ENCODE measurements at regions not wholly inside any gene's neighbourhood (a gene's known extent, or its start where the extent isn't known, plus 50 kb on each side); places are given as distances from the start of the nearest gene placed in this dataset.

DNA sequence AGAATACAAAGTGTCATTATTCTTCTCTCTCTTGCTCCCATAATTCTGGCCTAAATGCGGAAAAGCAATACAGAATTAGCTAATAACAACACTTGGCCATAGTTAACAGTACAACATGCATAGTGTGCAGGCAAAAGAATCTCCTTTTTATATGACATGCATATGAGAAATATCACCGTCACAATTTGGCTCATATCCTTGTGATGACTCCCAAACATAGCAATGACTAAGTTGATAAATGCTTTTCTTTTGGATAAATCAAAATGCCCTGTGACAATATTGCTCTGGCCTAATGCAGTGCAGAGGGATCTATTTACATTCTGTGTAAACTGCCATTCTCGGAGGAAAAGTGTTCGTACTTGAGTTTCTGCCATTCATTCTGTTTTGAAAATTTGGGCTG lies 121.9 kb upstream of the GHR start:
- H3K27ac ChIP-seq (ENCODE audit: low read depth, low read length) = no peak overlapping the region
- H3K9me2 ChIP-seq (ENCODE audit: insufficient read depth) = no peaks in the 10 kb centered on the region
- intact Hi-C loops (cut with micrococcal nuclease) = no loop called here
- ChIA-PET CTCF (no interaction called here), RAD21 (ENCODE audit: low non-redundant PET in 1 of 2, low total read pairs in 2 of 2, uncharacterized antibody in 2 of 2, unreplicated experiment in 2 of 2) (no interaction called here), POLR2A (no interaction called here)
- no TSS peak for BruUV-seq (replicated peaks)
- H3K9ac ChIP-seq (ENCODE audit: low read length) = no peak overlapping the region
- no peaks in the 10 kb centered on the region for H3K36me3 ChIP-seq (ENCODE audit: control insufficient read depth in 1 of 2, insufficient read depth in 2 of 2, low read length in 2 of 2)
- no peak overlapping the region for H2AFZ ChIP-seq (ENCODE audit: low read depth, low read length, poor library complexity, severe bottlenecking)
- no peak overlapping the region for H3K4me3 ChIP-seq (replicated peaks in 1 of 2; ENCODE audit: low read depth in 1 of 2, low read length in 2 of 2)
- H3K4me1 ChIP-seq (ENCODE audit: control insufficient read depth in 1 of 2, insufficient read depth in 2 of 2, low read length in 2 of 2) = no peaks in the 10 kb centered on the region
- no peak overlapping the region for H3K4me2 ChIP-seq (ENCODE audit: low read length)
- H3K9me3 ChIP-seq (ENCODE audit: control insufficient read depth in 1 of 2, insufficient read depth in 1 of 2, low read depth in 1 of 2, low read length in 2 of 2) = no peaks in the 10 kb centered on the region; a peak in 1 of 4 replicates
- H3K79me2 ChIP-seq (ENCODE audit: insufficient read depth, low read length) = no peaks in the 10 kb centered on the region
- no peak for DNase-seq (ENCODE audit: low read depth, low spot score)
- ATAC-seq = no peak
- no peaks in the 10 kb centered on the region for H3K27me3 ChIP-seq (ENCODE audit: insufficient read depth, low read length)
- TF ChIP-seq, protein P1, sequence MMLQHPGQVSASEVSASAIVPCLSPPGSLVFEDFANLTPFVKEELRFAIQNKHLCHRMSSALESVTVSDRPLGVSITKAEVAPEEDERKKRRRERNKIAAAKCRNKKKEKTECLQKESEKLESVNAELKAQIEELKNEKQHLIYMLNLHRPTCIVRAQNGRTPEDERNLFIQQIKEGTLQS (IDR thresholded peaks at IDR 0.05) = no peak
- TF ChIP-seq TCF7L2 (IDR thresholded peaks at IDR 0.05; ENCODE audit: borderline replicate concordance, extremely low read depth, insufficient read depth, insufficient read length) (no peak), FOSL1 (IDR thresholded peaks at IDR 0.05; ENCODE audit: low read depth) (no peak), CBX3 (IDR thresholded peaks at IDR 0.05; ENCODE audit: low read depth) (no peak), POLR2AphosphoS5 (IDR thresholded peaks at IDR 0.05; ENCODE audit: low read depth, low read length) (no peak), ELF1 (IDR thresholded peaks at IDR 0.05; ENCODE audit: borderline replicate concordance, low read depth) (no peak)
- TF ChIP-seq, protein P2, sequence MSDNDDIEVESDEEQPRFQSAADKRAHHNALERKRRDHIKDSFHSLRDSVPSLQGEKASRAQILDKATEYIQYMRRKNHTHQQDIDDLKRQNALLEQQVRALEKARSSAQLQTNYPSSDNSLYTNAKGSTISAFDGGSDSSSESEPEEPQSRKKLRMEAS (IDR thresholded peaks at IDR 0.05) = no peak
- no peaks in the 10 kb centered on the region; the same call in 1 of the 2 replicates for H4K20me1 ChIP-seq (ENCODE audit: insufficient read depth)

DNA sequence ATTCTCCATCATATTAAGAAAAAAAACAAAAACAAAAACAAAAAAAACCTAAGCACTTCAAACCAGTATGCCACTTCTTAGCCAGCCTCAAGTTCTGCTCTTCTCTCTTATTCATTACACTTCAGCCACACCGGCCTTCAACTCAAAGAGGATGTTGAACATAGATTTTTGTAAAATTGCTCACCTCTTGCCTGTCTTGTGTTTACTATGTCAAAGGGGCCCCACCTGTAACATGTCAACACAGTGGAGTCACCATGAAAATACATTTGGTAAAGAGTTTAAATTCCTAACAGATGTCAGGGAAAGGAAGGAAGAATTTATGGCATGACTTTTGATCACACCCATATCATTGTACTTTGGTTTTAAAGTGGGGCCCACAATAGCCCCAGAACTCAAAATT lies 121.1 kb upstream of the GHR start:
- Histone ChIP-seq H3K9me2 (ENCODE audit: insufficient read depth) (no peaks in the 10 kb centered on the region), H3K9me3 (ENCODE audit: control insufficient read depth in 1 of 2, insufficient read depth in 1 of 2, low read depth in 1 of 2, low read length in 2 of 2) (no peaks in the 10 kb centered on the region; a peak in 1 of 4 replicates), H3K9ac (ENCODE audit: low read length) (no peak overlapping the region), H3K27me3 (ENCODE audit: insufficient read depth, low read length) (no peaks in the 10 kb centered on the region), H4K20me1 (ENCODE audit: insufficient read depth) (no peaks in the 10 kb centered on the region; the same call in 1 of the 2 replicates), H3K4me2 (ENCODE audit: low read length) (no peak overlapping the region), H3K4me3 (replicated peaks in 1 of 2; ENCODE audit: low read depth in 1 of 2, low read length in 2 of 2) (no peak overlapping the region), H3K27ac (ENCODE audit: low read depth, low read length) (no peak overlapping the region), H3K4me1 (ENCODE audit: control insufficient read depth in 1 of 2, insufficient read depth in 2 of 2, low read length in 2 of 2) (no peaks in the 10 kb centered on the region), H3K79me2 (ENCODE audit: insufficient read depth, low read length) (no peaks in the 10 kb centered on the region), H2AFZ (ENCODE audit: low read depth, low read length, poor library complexity, severe bottlenecking) (no peak overlapping the region), H3K36me3 (ENCODE audit: control insufficient read depth in 1 of 2, insufficient read depth in 2 of 2, low read length in 2 of 2) (no peaks in the 10 kb centered on the region)
- POLR2A ChIA-PET = no interaction called here
- TF ChIP-seq, protein P3, sequence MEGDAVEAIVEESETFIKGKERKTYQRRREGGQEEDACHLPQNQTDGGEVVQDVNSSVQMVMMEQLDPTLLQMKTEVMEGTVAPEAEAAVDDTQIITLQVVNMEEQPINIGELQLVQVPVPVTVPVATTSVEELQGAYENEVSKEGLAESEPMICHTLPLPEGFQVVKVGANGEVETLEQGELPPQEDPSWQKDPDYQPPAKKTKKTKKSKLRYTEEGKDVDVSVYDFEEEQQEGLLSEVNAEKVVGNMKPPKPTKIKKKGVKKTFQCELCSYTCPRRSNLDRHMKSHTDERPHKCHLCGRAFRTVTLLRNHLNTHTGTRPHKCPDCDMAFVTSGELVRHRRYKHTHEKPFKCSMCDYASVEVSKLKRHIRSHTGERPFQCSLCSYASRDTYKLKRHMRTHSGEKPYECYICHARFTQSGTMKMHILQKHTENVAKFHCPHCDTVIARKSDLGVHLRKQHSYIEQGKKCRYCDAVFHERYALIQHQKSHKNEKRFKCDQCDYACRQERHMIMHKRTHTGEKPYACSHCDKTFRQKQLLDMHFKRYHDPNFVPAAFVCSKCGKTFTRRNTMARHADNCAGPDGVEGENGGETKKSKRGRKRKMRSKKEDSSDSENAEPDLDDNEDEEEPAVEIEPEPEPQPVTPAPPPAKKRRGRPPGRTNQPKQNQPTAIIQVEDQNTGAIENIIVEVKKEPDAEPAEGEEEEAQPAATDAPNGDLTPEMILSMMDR (IDR thresholded peaks at IDR 0.05 in 2 of 3, conservative IDR thresholded peaks at IDR 0.05 in 1 of 3; ENCODE audit: borderline replicate concordance in 1 of 3, insufficient read depth in 1 of 3, low read depth in 2 of 3, low read length in 2 of 3) = no peak
- TF ChIP-seq ZNF274 (IDR thresholded peaks at IDR 0.05; ENCODE audit: low read depth, low read length) = no peak
- no peak for TF ChIP-seq SRF (IDR thresholded peaks at IDR 0.05; ENCODE audit: low read depth)
- no TSS peak for BruUV-seq (replicated peaks)
- DNase-seq (ENCODE audit: low read depth, low spot score) = no peak
- CTCF ChIA-PET = no interaction called here
- intact Hi-C loops (cut with micrococcal nuclease) = no loop called here
- RAD21 ChIA-PET (ENCODE audit: low non-redundant PET in 1 of 2, low total read pairs in 2 of 2, uncharacterized antibody in 2 of 2, unreplicated experiment in 2 of 2) = no interaction called here
- no peak for ATAC-seq
